ENCODE measurements at regions not wholly inside any gene's neighbourhood (a gene's known extent, or its start where the extent isn't known, plus 50 kb on each side); places are given as distances from the start of the nearest gene placed in this dataset.
"Not testable (repeated sequence)": the region's sequence is repeated elsewhere in the genome, so short reads cannot be mapped to it uniquely, and the experiment has no call there.

GRCh38 chr13:18741696-18742095 lies 439.9 kb downstream of the TUBA3C start:
- H3K4me3 ChIP-seq (ENCODE audit: low read depth, low read length); DNase-seq (ENCODE audit: low read depth): not testable (repeated sequence)

GRCh38 chr13:18739310-18739709 lies 442.3 kb downstream of the TUBA3C start:
- TF ChIP-seq CTCF (IDR thresholded peaks at IDR 0.05; ENCODE audit: insufficient read depth, low read depth, low read length, missing control alignments) = no peak
- no peak overlapping the region for H3K4me3 ChIP-seq (ENCODE audit: low read depth, low read length)
- no peak for DNase-seq (ENCODE audit: low read depth)

GRCh38 chr13:18738086-18738485 lies 443.5 kb downstream of the TUBA3C start:
- not testable (repeated sequence) for DNase-seq (ENCODE audit: low read depth); H3K4me3 ChIP-seq (ENCODE audit: low read depth, low read length)

DNA sequence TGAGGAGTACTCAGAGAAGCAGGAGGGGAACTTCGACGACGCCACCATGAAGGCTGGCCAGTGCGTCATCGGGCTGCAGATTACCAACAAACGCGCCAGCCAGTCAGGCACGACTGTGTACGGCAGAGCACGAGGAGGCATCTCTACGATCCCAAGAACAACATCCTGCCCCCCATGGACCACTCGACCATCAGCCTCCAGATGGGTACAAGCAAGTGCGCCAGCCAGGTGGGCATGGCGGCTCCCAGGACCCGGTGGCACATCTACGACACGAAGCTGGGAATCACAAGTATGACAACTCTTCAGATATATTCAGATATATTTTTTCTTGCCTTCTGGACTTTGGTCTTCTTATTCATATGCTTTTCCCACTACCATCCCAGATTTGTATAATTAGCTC lies 454.5 kb downstream of the TUBA3C start:
- DNase-seq (ENCODE audit: low read depth); H3K4me3 ChIP-seq (ENCODE audit: low read depth, low read length): not testable (repeated sequence)

DNA sequence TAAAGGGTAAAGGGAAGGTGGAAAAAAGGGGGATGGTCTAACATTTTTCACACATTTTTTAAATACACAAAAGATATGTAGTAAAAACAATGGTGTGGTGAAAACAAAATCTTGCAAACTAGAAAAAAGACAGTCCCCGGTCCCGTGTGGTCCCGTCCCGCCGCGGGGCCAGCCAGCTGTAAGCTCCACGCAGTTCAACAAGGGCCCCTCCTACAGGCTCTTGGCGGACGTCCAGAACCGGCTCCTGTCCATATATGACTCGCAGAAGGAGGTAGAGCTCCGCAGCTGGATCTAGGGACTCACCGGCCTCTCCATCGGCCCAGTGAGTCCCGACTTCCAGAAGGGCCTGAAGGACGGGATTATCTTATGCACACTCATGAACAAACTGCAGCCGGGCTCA lies 455.1 kb downstream of the TUBA3C start:
- not testable (repeated sequence) for H3K4me3 ChIP-seq (ENCODE audit: low read depth, low read length); DNase-seq (ENCODE audit: low read depth)

DNA sequence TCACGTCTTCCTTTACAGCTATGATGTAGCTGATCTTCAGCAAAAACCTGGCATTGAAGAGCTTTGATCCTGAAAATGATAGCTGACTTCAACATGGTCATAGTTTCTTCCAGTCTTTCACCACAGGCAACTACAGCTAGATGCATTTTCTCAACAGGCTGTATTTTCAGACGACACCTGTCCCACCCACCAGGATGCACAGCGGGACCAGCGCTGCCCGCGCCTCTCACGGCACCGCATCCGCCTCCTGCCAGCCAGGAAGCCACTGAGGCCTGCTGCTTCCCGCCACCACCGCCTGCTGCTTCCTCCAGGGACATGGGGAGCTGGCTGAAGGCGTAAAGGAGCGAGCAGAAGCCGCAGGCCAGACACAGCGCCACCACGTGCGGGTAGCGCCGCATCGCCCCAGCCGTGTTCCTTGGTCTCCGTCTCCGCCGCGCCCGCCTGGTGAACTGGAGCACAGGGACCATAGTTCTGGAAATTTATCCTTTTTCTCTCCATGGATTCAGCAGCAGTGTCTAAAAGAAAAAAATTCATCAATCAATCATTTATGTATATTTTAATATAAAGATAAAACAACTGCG lies 456.3 kb downstream of the TUBA3C start:
- not testable (repeated sequence) for DNase-seq (ENCODE audit: low read depth); H3K4me3 ChIP-seq (ENCODE audit: low read depth, low read length)

GRCh38 chr13:18714889-18715288 lies 466.7 kb downstream of the TUBA3C start:
- TF ChIP-seq CTCF (IDR thresholded peaks at IDR 0.05; ENCODE audit: insufficient read depth, low read depth, low read length, missing control alignments) = no peak
- H3K4me3 ChIP-seq (ENCODE audit: low read depth, low read length) = no peak overlapping the region
- DNase-seq (ENCODE audit: low read depth) = no peak

DNA sequence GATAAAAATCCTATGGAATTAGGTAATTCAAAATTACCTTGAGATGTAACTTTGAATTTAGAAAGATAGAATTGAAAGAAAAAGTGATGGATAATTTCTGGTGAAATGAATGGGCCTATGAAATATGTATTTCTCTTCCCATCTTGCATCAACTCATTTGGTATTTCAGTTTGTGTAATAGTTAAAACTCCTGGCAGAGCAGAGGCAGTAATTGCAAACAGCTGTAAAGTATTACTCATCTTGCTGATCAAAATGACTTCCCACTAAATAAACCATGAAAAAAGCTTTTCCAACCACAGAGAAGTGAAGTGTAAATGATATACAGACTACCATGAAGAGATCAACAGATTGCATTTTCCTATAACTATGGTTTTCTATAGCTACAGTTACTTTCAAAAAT lies 471.0 kb downstream of the TUBA3C start:
- DNase-seq (ENCODE audit: low read depth); H3K4me3 ChIP-seq (ENCODE audit: low read depth, low read length): not testable (repeated sequence)

GRCh38 chr13:18706538-18706937 lies 475.1 kb downstream of the TUBA3C start:
- not testable (repeated sequence) for H3K4me3 ChIP-seq (ENCODE audit: low read depth, low read length); DNase-seq (ENCODE audit: low read depth)

DNA sequence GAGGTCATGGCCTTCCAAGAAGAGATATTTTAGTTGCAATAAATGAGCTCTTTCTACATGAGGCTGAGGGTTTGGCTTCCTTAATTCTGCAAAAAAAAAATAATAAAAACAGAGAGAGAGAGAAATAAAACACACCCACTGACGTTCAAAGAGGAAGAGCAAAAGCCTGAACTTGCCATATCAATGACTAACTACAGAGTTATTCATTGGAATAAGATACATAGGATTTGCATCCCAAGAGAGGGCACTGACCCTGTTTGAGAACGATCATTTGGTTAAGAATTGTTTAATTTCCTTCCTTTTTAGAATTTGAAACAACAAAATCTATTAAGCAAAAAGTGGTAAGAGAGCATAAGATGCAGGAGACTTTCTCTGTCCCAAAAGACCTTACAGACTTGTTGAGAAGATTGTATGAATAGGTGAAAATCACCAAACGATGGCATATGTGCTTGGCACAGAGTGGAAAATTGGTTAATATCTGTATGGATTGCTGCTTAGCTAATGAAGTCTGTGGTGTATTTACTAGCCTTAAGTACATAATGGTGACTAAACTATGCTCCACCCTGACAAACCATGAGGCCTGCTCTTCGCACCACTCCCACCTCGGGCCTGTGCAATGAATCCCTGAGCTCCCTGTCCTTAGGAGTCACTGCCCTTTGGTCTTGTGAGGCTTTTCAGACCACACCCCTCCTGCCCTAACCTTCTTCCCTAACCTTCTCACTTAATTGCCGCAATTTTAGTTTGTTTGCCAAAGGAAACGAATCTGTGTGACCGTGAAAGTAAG lies 479.0 kb downstream of the TUBA3C start:
- DNase-seq (ENCODE audit: low read depth); H3K4me3 ChIP-seq (ENCODE audit: low read depth, low read length): not testable (repeated sequence)

GRCh38 chr13:18698332-18698731 lies 483.3 kb downstream of the TUBA3C start:
- H3K4me3 ChIP-seq (ENCODE audit: low read depth, low read length); DNase-seq (ENCODE audit: low read depth): not testable (repeated sequence)

DNA sequence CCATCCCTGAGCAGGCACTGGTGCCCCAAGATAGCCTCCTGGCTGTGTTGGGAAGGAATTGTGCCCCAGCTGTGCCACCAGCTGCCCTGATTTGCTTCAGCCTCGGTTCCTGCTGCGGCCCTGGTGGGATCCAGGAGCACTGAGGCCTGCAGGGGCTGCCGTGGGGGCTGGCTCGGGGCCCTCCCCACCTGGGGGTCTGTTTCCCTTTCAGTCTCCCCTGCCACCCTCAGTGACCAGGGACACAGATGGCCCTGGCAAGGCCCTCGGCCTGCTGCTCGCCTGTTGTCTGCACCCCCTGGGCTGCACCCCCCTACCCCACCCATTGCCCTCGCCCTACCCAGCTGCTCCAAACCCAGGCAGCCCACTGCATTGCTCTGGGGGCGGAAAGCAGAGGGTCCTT lies 483.8 kb downstream of the TUBA3C start:
- DNase-seq (ENCODE audit: low read depth); H3K4me3 ChIP-seq (ENCODE audit: low read depth, low read length): not testable (repeated sequence)

DNA sequence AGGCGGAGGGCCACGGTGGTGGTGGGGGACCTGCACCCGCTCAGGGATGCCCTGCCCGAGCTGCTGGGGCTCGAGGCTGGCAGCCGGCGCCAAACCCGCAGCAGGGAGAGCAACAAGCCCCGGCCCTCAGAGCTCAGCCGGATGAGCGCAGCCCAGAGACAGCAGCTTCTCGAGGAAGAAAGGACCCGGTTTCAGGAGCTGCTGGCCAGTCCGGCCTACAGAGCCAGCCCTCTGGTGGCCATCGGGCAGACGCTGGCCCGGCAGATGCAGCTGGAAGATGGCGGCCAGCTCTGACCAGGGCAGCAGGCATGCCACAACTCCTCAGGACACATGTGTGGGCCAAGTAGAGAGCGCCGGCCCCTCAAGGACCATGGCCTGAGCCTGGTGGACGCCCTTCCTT lies 484.4 kb downstream of the TUBA3C start:
- not testable (repeated sequence) for H3K4me3 ChIP-seq (ENCODE audit: low read depth, low read length); DNase-seq (ENCODE audit: low read depth)

- not testable (repeated sequence) for DNase-seq (ENCODE audit: low read depth)
Observed at GRCh38 chr13:18677403-18677802, 504.2 kb downstream of the TUBA3C start.

GRCh38 chr13:18675268-18675667 lies 506.4 kb downstream of the TUBA3C start:
- DNase-seq (ENCODE audit: low read depth); H3K4me3 ChIP-seq (ENCODE audit: low read depth, low read length): not testable (repeated sequence)

More at GRCh38 chr13:18677403-18677802, 504.2 kb downstream of the TUBA3C start:
- not testable (repeated sequence) for H3K4me3 ChIP-seq (ENCODE audit: low read depth, low read length)

DNA sequence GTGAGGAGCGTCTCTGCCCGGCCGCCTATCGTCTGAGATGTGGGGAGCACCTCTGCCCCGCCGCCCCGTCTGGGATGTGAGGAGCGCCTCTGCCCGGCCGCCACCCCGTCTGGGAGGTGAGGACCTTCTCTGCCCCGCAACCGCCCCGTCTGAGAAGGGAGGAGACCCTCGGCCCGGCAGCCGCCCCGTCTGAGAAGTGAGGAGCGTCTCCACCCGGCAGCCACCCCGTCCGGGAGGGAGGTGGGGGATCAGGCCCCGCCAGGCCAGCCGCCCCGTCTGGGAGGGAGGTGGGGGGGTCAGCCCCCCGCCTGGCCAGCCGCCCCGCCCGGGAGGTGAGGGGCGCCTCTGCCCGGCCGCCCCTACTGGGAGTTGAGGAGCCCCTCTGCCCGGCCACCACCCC lies 507.8 kb downstream of the TUBA3C start:
- H3K4me3 ChIP-seq (ENCODE audit: low read depth, low read length); DNase-seq (ENCODE audit: low read depth): not testable (repeated sequence)

DNA sequence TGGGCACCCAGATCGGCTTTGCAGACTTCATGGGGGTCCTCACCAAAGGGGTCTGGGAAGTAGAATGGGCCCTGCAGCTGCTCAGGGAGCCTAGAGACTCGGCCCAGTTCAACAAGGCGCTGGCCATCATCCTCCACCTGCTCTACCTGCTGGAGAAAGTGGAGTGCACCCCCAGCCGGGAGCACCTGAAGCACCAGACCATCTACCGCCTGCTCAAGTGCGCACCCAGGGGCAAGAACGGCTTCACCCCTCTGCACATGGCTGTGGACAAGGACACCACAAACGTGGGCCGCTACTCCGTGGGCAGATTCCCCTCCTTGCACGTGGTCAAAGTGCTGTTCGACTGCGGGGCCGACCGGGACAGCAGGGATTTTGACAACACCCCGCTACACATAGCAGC lies 515.0 kb downstream of the TUBA3C start:
- not testable (repeated sequence) for DNase-seq (ENCODE audit: low read depth); H3K4me3 ChIP-seq (ENCODE audit: low read depth, low read length)
